Peyer's patch (tissue), 4 donors: ENCODE measurements at regions not wholly inside any gene's neighbourhood (a gene's known extent, or its start where the extent isn't known, plus 50 kb on each side); places are given as distances from the start of the nearest gene placed in this dataset.

ENCODE experiments used
- POLR2A ChIP-seq, 2 donors: fragments of 450-650 bp; IDR thresholded peaks; one replicate each; pipeline ENCODE4 v1.5.1; 2017; ENCODE audit warnings: antibody characterized with exemption in 2 of 2, mild to moderate bottlenecking in 2 of 2, moderate library complexity in 2 of 2
- TF ChIP-seq, protein P1 (sequence below), 6 experiments: fragments of 450-650 bp in 4 of 6; fragments of 200-600 bp in 2 of 6; sonication (generic) in 1 of 6; IDR thresholded peaks; one replicate each; pipeline ENCODE4 v1.5.1; 2017 to 2019; ENCODE audit warnings: antibody characterized with exemption in 6 of 6, mild to moderate bottlenecking in 3 of 6, moderate library complexity in 1 of 6

DNA sequence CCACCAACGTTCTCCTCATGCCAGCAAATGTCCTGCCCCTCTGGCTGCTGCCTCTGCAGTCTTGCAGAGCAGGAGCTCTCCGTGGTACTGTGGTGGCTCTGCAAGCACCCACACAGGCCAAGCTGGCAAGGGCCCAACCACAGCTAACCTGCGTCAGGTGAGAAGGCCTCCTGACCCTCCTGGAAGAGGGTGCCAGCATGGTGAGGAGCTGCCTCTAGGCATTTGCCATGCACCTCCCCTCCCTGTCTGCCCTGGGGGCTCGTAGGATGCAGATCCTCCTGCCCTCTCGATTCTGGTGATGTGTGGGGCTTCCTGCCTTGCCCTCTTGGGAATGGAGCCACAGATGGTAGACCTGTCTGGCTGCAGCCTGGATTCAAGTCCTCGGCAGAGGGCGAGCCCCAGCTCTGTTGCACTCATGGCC, 1408.8 kb downstream of the TBC1D22A start:
- TF ChIP-seq, protein P1, sequence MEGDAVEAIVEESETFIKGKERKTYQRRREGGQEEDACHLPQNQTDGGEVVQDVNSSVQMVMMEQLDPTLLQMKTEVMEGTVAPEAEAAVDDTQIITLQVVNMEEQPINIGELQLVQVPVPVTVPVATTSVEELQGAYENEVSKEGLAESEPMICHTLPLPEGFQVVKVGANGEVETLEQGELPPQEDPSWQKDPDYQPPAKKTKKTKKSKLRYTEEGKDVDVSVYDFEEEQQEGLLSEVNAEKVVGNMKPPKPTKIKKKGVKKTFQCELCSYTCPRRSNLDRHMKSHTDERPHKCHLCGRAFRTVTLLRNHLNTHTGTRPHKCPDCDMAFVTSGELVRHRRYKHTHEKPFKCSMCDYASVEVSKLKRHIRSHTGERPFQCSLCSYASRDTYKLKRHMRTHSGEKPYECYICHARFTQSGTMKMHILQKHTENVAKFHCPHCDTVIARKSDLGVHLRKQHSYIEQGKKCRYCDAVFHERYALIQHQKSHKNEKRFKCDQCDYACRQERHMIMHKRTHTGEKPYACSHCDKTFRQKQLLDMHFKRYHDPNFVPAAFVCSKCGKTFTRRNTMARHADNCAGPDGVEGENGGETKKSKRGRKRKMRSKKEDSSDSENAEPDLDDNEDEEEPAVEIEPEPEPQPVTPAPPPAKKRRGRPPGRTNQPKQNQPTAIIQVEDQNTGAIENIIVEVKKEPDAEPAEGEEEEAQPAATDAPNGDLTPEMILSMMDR (IDR thresholded peaks at IDR 0.05): no peak
- TF ChIP-seq POLR2A (IDR thresholded peaks at IDR 0.05): no peak
